Colon (tissue), 2 donors: ENCODE measurements at regions not wholly inside any gene's neighbourhood (a gene's known extent, or its start where the extent isn't known, plus 50 kb on each side); places are given as distances from the start of the nearest gene placed in this dataset.

Experiments
- FAIRE-seq: peaks from 2 replicates; lab custom pipeline; 2012; peaks lifted over from hg19 to GRCh38; lab: Jason Lieb, UNC
- donor health status: control.
- donor health status: control.

GRCh38 chr6:113620386-113620785 is 236.8 kb upstream of the MARCKS start:
- FAIRE-seq: no peak

GRCh38 chr6:113622254-113622653 is 234.9 kb upstream of the MARCKS start:
- FAIRE-seq: no peak

GRCh38 chr6:113623129-113623528 is 234.0 kb upstream of the MARCKS start:
- FAIRE-seq: no peak

- no peak for FAIRE-seq
Observed at GRCh38 chr6:113625850-113626249, 231.3 kb upstream of the MARCKS start.

GRCh38 chr6:113626475-113626874 is 230.7 kb upstream of the MARCKS start:
- no peak for FAIRE-seq

- FAIRE-seq: no peak
Observed at GRCh38 chr6:113627480-113627879, 229.7 kb upstream of the MARCKS start.

- no peak for FAIRE-seq
Observed at GRCh38 chr6:113629256-113629655, 227.9 kb upstream of the MARCKS start.

- peak; percentile 31 for FAIRE-seq
Observed at GRCh38 chr6:113629975-113630737, 227.0 kb upstream of the MARCKS start.

GRCh38 chr6:113630738-113631535 is 226.2 kb upstream of the MARCKS start:
- no peak for FAIRE-seq

- no peak for FAIRE-seq
Observed at GRCh38 chr6:113631666-113632065, 225.5 kb upstream of the MARCKS start.

GRCh38 chr6:113632220-113632864 is 224.8 kb upstream of the MARCKS start:
- no peak for FAIRE-seq

- peak; percentile 78 for FAIRE-seq
Observed at GRCh38 chr6:113633638-113634037, 223.5 kb upstream of the MARCKS start.

- no peak for FAIRE-seq
Observed at GRCh38 chr6:113634352-113635163, 222.6 kb upstream of the MARCKS start.

GRCh38 chr6:113635222-113635986 is 221.7 kb upstream of the MARCKS start:
- FAIRE-seq: no peak

GRCh38 chr6:113636357-113636824 is 220.8 kb upstream of the MARCKS start:
- FAIRE-seq: no peak

GRCh38 chr6:113640051-113640450 is 217.1 kb upstream of the MARCKS start:
- no peak for FAIRE-seq

GRCh38 chr6:113642001-113642713 is 215.0 kb upstream of the MARCKS start:
- no peak for FAIRE-seq

- peak; percentile 51 for FAIRE-seq
Observed at GRCh38 chr6:113642714-113643406, 214.3 kb upstream of the MARCKS start.

GRCh38 chr6:113643407-113643770 is 213.8 kb upstream of the MARCKS start:
- no peak for FAIRE-seq
